HEK293 (cell line): ENCODE measurements at regions not wholly inside any gene's neighbourhood (a gene's known extent, or its start where the extent isn't known, plus 50 kb on each side); places are given as distances from the start of the nearest gene placed in this dataset.

Source experiments
- CTCF ChIA-PET: fragments of 350-600 bp; formaldehyde crosslinking; extraction: SDS; loops from one replicate; lab custom pipeline; 2021; ENCODE audit warnings: antibody characterized with exemption; lab: Yijun Ruan, JAX
- POLR2A ChIA-PET: fragments of 300-600 bp; formaldehyde crosslinking; extraction: SDS; loops from one replicate; lab custom pipeline; 2020; ENCODE audit warnings: antibody characterized with exemption, inconsistent platforms; lab: Yijun Ruan, JAX
- H3K27ac ChIP-seq: fragments of 200-500 bp; sonication (Bioruptor generic); 2 replicates; pipeline ENCODE4 v1.5.1; 2014; ENCODE audit warnings: low read depth, low read length, control low read depth, inconsistent platforms; ENCODE audit errors: extremely low read depth
- H3K36me3 ChIP-seq, 2 experiments: fragments of 200-500 bp in 1 of 2; sonication (Bioruptor generic) in 1 of 2; 1 replicate in 1 of 2; 2 replicates in 1 of 2; pipeline ENCODE4 v1.5.1; 2014 to 2017; ENCODE audit warnings: inconsistent platforms in 2 of 2, low read length in 2 of 2; ENCODE audit not compliant: control insufficient read depth in 2 of 2, insufficient read depth in 1 of 2
- H3K4me1 ChIP-seq: fragments of 200-500 bp; sonication (Bioruptor generic); 2 replicates; pipeline ENCODE4 v1.5.1; 2014; ENCODE audit warnings: mild to moderate bottlenecking, low read length, inconsistent platforms; ENCODE audit not compliant: control insufficient read depth, insufficient read depth
- H3K4me3 ChIP-seq: 2 replicates; pipeline ENCODE4 v1.5.1; 2011; ENCODE audit warnings: low read depth, mild to moderate bottlenecking, control low read depth, low read length, moderate library complexity
- H3K9me3 ChIP-seq: fragments of 200-500 bp; sonication (Bioruptor generic); 2 replicates; pipeline ENCODE4 v1.5.1; 2014; ENCODE audit warnings: low read depth, low read length, inconsistent platforms; ENCODE audit not compliant: control insufficient read depth, insufficient read depth
- FEZF1 ChIP-seq: fragments of 450-650 bp; formaldehyde crosslinking; IDR thresholded peaks from 2 replicates; pipeline ENCODE4 v1.5.1; 2016; ENCODE audit warnings: missing biosample characterization, missing genetic modification characterization
- KLF10 ChIP-seq: fragments of 450-650 bp; IDR thresholded peaks from 2 replicates; pipeline ENCODE4 v1.5.1; 2018; ENCODE audit warnings: missing biosample characterization, mild to moderate bottlenecking, missing genetic modification characterization
- MZF1 ChIP-seq: fragments of 450-650 bp; formaldehyde crosslinking; IDR thresholded peaks from 2 replicates; pipeline ENCODE4 v1.5.1; 2017; ENCODE audit warnings: missing biosample characterization, missing genetic modification characterization, borderline replicate concordance
- TCF7L2 ChIP-seq: IDR thresholded peaks from 2 replicates; pipeline ENCODE4 v1.6.1; 2011; ENCODE audit warnings: low read depth, mild to moderate bottlenecking, inconsistent platforms, low read length, moderate library complexity, borderline replicate concordance
- WT1 ChIP-seq: fragments of 450-650 bp; formaldehyde crosslinking; IDR thresholded peaks from 2 replicates; pipeline ENCODE4 v1.5.1; 2016; ENCODE audit warnings: missing biosample characterization, missing genetic modification characterization
- YY2 ChIP-seq: fragments of 450-650 bp; formaldehyde crosslinking; IDR thresholded peaks from 2 replicates; pipeline ENCODE4 v1.5.1; 2016; ENCODE audit warnings: missing biosample characterization, missing genetic modification characterization
- ZBTB26 ChIP-seq: fragments of 450-650 bp; formaldehyde crosslinking; optimal IDR thresholded peaks from 2 replicates; pipeline ENCODE3; 2016; ENCODE audit warnings: missing biosample characterization, mild to moderate bottlenecking, missing genetic modification characterization
- ZBTB8A ChIP-seq: fragments of 450-650 bp; formaldehyde crosslinking; IDR thresholded peaks from 2 replicates; pipeline ENCODE4 v1.5.1; 2016; ENCODE audit warnings: missing biosample characterization, missing genetic modification characterization
- ZFP37 ChIP-seq: fragments of 450-650 bp; formaldehyde crosslinking; IDR thresholded peaks from 2 replicates; pipeline ENCODE4 v1.5.1; 2016; ENCODE audit warnings: missing biosample characterization, missing genetic modification characterization
- ZNF148 ChIP-seq: fragments of 450-650 bp; formaldehyde crosslinking; IDR thresholded peaks from 2 replicates; pipeline ENCODE4 v1.5.0; 2017; ENCODE audit warnings: missing biosample characterization, missing genetic modification characterization, borderline replicate concordance
- ZNF280C ChIP-seq: fragments of 450-650 bp; formaldehyde crosslinking; IDR thresholded peaks from 2 replicates; pipeline ENCODE4 v1.5.1; 2016; ENCODE audit warnings: missing biosample characterization, missing genetic modification characterization
- ZNF292 ChIP-seq: fragments of 450-650 bp; formaldehyde crosslinking; IDR thresholded peaks from 2 replicates; pipeline ENCODE4 v1.5.1; 2016; ENCODE audit warnings: low read depth, missing biosample characterization, missing genetic modification characterization, borderline replicate concordance
- ZNF335 ChIP-seq: fragments of 450-650 bp; formaldehyde crosslinking; conservative IDR thresholded peaks from 2 replicates; pipeline ENCODE4 v1.5.1; 2016; ENCODE audit warnings: missing biosample characterization, missing genetic modification characterization
- ZNF350 ChIP-seq: fragments of 450-650 bp; formaldehyde crosslinking; IDR thresholded peaks from 2 replicates; pipeline ENCODE4 v1.5.0; 2017; ENCODE audit warnings: missing biosample characterization, mild to moderate bottlenecking, missing genetic modification characterization
- ZNF398 ChIP-seq: fragments of 450-650 bp; formaldehyde crosslinking; IDR thresholded peaks from 2 replicates; pipeline ENCODE4 v1.5.1; 2017; ENCODE audit warnings: missing biosample characterization, missing genetic modification characterization
- ZNF544 ChIP-seq: fragments of 450-650 bp; formaldehyde crosslinking; IDR thresholded peaks from 2 replicates; pipeline ENCODE4 v1.5.0; 2017; ENCODE audit warnings: missing biosample characterization, missing genetic modification characterization
- ZNF585B ChIP-seq: fragments of 450-650 bp; formaldehyde crosslinking; IDR thresholded peaks from 2 replicates; pipeline ENCODE4 v1.5.1; 2016; ENCODE audit warnings: missing biosample characterization, missing genetic modification characterization
- TF ChIP-seq, protein P1 (sequence below): fragments of 450-650 bp; formaldehyde crosslinking; IDR thresholded peaks from 2 replicates; pipeline ENCODE4 v1.5.1; 2017; ENCODE audit warnings: missing biosample characterization, missing genetic modification characterization
- TF ChIP-seq, protein P2 (sequence below): fragments of 450-650 bp; formaldehyde crosslinking; IDR thresholded peaks from 2 replicates; pipeline ENCODE4 v1.5.1; 2016; ENCODE audit warnings: missing biosample characterization, missing genetic modification characterization
- TF ChIP-seq, protein P3 (sequence below): fragments of 450-650 bp; formaldehyde crosslinking; conservative IDR thresholded peaks from 2 replicates; pipeline ENCODE4 v1.5.1; 2016; ENCODE audit warnings: low read depth, missing biosample characterization, missing genetic modification characterization

GRCh38 chr18:75880266-75880665, 452.8 kb upstream of the SMIM21 start (continued):
- no peak for TF ChIP-seq ZBTB26 (tag by site-specific recombination)
- TF ChIP-seq, protein P1, sequence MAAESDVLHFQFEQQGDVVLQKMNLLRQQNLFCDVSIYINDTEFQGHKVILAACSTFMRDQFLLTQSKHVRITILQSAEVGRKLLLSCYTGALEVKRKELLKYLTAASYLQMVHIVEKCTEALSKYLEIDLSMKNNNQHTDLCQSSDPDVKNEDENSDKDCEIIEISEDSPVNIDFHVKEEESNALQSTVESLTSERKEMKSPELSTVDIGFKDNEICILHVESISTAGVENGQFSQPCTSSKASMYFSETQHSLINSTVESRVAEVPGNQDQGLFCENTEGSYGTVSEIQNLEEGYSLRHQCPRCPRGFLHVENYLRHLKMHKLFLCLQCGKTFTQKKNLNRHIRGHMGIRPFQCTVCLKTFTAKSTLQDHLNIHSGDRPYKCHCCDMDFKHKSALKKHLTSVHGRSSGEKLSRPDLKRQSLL (tag by site-specific recombination), result no peak
- no peak for TF ChIP-seq ZNF350 (tag by site-specific recombination)

DNA sequence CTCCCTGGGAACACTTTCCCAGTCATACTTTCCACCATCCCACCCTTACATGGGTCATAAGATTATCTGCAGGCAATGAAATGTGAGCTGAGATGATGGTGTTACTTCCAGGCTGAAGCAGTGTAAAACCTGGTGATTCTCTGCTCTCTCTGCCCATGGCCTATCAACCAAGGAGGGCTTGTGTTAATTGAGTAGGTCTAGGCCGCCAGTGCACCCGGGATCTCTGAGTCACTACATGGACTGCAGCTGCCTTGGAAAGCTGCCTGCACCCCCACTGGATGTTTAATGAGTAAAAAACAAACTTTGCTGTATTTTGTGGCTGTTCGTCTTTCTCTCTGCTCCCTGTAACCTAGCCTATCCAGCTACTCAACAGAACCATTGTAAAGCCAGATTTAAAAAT, 451.7 kb upstream of the SMIM21 start:
- TF ChIP-seq MZF1, result no peak
- TF ChIP-seq ZNF350 (tag by site-specific recombination), result no peak
- no peak for TF ChIP-seq ZNF335 (tag by site-specific recombination)
- TF ChIP-seq KLF10 (tag by site-specific recombination), result no peak
- TF ChIP-seq WT1 (tag by site-specific recombination), result no peak
- TF ChIP-seq ZNF292 (tag by site-specific recombination), result no peak
- no peak for TF ChIP-seq YY2 (tag by site-specific recombination)
- TF ChIP-seq ZNF280C (tag by site-specific recombination), result no peak
- no peak for TF ChIP-seq ZNF585B (tag by site-specific recombination)
- TF ChIP-seq, protein P2, sequence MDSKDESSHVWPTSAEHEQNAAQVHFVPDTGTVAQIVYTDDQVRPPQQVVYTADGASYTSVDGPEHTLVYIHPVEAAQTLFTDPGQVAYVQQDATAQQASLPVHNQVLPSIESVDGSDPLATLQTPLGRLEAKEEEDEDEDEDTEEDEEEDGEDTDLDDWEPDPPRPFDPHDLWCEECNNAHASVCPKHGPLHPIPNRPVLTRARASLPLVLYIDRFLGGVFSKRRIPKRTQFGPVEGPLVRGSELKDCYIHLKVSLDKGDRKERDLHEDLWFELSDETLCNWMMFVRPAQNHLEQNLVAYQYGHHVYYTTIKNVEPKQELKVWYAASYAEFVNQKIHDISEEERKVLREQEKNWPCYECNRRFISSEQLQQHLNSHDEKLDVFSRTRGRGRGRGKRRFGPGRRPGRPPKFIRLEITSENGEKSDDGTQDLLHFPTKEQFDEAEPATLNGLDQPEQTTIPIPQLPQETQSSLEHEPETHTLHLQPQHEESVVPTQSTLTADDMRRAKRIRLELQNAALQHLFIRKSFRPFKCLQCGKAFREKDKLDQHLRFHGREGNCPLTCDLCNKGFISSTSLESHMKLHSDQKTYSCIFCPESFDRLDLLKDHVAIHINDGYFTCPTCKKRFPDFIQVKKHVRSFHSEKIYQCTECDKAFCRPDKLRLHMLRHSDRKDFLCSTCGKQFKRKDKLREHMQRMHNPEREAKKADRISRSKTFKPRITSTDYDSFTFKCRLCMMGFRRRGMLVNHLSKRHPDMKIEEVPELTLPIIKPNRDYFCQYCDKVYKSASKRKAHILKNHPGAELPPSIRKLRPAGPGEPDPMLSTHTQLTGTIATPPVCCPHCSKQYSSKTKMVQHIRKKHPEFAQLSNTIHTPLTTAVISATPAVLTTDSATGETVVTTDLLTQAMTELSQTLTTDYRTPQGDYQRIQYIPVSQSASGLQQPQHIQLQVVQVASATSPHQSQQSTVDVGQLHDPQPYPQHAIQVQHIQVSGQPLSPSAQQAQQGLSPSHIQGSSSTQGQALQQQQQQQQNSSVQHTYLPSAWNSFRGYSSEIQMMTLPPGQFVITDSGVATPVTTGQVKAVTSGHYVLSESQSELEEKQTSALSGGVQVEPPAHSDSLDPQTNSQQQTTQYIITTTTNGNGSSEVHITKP, result no peak
- TF ChIP-seq, protein P3, sequence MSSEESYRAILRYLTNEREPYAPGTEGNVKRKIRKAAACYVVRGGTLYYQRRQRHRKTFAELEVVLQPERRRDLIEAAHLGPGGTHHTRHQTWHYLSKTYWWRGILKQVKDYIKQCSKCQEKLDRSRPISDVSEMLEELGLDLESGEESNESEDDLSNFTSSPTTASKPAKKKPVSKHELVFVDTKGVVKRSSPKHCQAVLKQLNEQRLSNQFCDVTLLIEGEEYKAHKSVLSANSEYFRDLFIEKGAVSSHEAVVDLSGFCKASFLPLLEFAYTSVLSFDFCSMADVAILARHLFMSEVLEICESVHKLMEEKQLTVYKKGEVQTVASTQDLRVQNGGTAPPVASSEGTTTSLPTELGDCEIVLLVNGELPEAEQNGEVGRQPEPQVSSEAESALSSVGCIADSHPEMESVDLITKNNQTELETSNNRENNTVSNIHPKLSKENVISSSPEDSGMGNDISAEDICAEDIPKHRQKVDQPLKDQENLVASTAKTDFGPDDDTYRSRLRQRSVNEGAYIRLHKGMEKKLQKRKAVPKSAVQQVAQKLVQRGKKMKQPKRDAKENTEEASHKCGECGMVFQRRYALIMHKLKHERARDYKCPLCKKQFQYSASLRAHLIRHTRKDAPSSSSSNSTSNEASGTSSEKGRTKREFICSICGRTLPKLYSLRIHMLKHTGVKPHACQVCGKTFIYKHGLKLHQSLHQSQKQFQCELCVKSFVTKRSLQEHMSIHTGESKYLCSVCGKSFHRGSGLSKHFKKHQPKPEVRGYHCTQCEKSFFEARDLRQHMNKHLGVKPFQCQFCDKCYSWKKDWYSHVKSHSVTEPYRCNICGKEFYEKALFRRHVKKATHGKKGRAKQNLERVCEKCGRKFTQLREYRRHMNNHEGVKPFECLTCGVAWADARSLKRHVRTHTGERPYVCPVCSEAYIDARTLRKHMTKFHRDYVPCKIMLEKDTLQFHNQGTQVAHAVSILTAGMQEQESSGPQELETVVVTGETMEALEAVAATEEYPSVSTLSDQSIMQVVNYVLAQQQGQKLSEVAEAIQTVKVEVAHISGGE (tag by site-specific recombination), result no peak
- no peak for TF ChIP-seq ZNF148 (tag by site-specific recombination)
- TF ChIP-seq ZNF398 (tag by site-specific recombination), result no peak
- TF ChIP-seq ZBTB8A (tag by site-specific recombination), result no peak
- no peak for TF ChIP-seq TCF7L2
- no peak for TF ChIP-seq ZFP37
- TF ChIP-seq FEZF1 (tag by site-specific recombination), result no peak
- no peak for TF ChIP-seq ZNF544
- TF ChIP-seq, all 188 proteins: peak for 0
- CTCF ChIA-PET, result no interaction called here
- H3K4me3 ChIP-seq, result no peak overlapping the region
- POLR2A ChIA-PET, result no interaction called here
- no peaks in the 10 kb centered on the region for H3K9me3 ChIP-seq
- no peak overlapping the region for H3K27ac ChIP-seq
- H3K36me3 ChIP-seq, result no peaks in the 10 kb centered on the region
- no peaks in the 10 kb centered on the region for H3K4me1 ChIP-seq
